ENCODE measurements at regions not wholly inside any gene's neighbourhood (a gene's known extent, or its start where the extent isn't known, plus 50 kb on each side); places are given as distances from the start of the nearest gene placed in this dataset.

- Mint-ChIP-seq H3K27me3 (ENCODE audit: low read depth in 3 of 3) (peaks cover 0 to 5% (median 1%) of the 10 kb centered on the region in 3 donors), H3K4me3 (no peak overlapping the region), H3K9me3 (peaks cover 0 to 1% (median 0%) of the 10 kb centered on the region in 7 donors), H3K27ac (no peak overlapping the region), H3K36me3 (no peaks in the 10 kb centered on the region), H3K4me1 (peaks cover 5% of the 10 kb centered on the region)
- no peak for DNase-seq
- no peaks in the 10 kb centered on the region for H3K79me2 ChIP-seq (ENCODE audit: insufficient read depth, low read length)
- H3K9me3 ChIP-seq (replicated peaks in 1 of 2; ENCODE audit: control insufficient read depth in 1 of 2, insufficient read depth in 1 of 2, low read length in 2 of 2), result peaks cover 0 to under 1% of the 10 kb centered on the region in 2 donors
- H3K4me2 ChIP-seq (replicated peaks; ENCODE audit: extremely low read depth, low read length, poor library complexity, severe bottlenecking), result no peak overlapping the region
- no peaks in the 10 kb centered on the region for H3K4me1 ChIP-seq (ENCODE audit: control insufficient read depth in 1 of 2, insufficient read depth in 2 of 2, low read length in 2 of 2)
- no peak overlapping the region for H3K27ac ChIP-seq (ENCODE audit: low read depth in 1 of 2, low read length in 2 of 2)
- no peaks in the 10 kb centered on the region for H3K36me3 ChIP-seq (replicated peaks in 1 of 2; ENCODE audit: control insufficient read depth in 1 of 2, insufficient read depth in 2 of 2, low read length in 2 of 2)
- no peak for TF ChIP-seq CTCF (IDR thresholded peaks at IDR 0.05)
- no peaks in the 10 kb centered on the region for H4K20me1 ChIP-seq (ENCODE audit: insufficient read depth, low read length)
- intact Hi-C loops (cut with micrococcal nuclease), result loop anchor here in 1 of 2 donors (10.0 kb wide), 1 partner anchor 204 kb away; no protein-coding TSS in a partner anchor
- no peak overlapping the region for H3K4me3 ChIP-seq (replicated peaks in 1 of 3; ENCODE audit: low read depth in 2 of 3, low read length in 3 of 3)
- H3K9ac ChIP-seq (ENCODE audit: insufficient read depth, low read length, poor library complexity, severe bottlenecking), result no peak overlapping the region
- no peaks in the 10 kb centered on the region for H3K27me3 ChIP-seq (ENCODE audit: control insufficient read depth in 2 of 2, insufficient read depth in 2 of 2, low read length in 2 of 2)
- no peak overlapping the region for H2AFZ ChIP-seq (ENCODE audit: insufficient read depth, low read depth, low read length, poor library complexity, severe bottlenecking)
Observed at GRCh38 chr11:33540427-33540826, 160.2 kb downstream of the C11orf91 start.

- Mint-ChIP-seq H3K27ac (no peak overlapping the region), H3K4me1 (peaks cover 5% of the 10 kb centered on the region), H3K9me3 (peaks cover 0 to 6% (median 1%) of the 10 kb centered on the region in 7 donors), H3K27me3 (ENCODE audit: low read depth in 3 of 3) (peaks cover 0 to 5% (median 1%) of the 10 kb centered on the region in 3 donors), H3K4me3 (no peak overlapping the region), H3K36me3 (no peaks in the 10 kb centered on the region)
- no peak overlapping the region for H3K9ac ChIP-seq (ENCODE audit: insufficient read depth, low read length, poor library complexity, severe bottlenecking)
- no peak for DNase-seq
- H3K4me2 ChIP-seq (replicated peaks; ENCODE audit: extremely low read depth, low read length, poor library complexity, severe bottlenecking), result no peak overlapping the region
- 100% methylated on average over 1 of the region's 3 CpGs for WGBS (ENCODE audit: insufficient coverage)
- peaks cover 0 to 7% of the 10 kb centered on the region in 2 donors for H3K9me3 ChIP-seq (replicated peaks in 1 of 2; ENCODE audit: control insufficient read depth in 1 of 2, insufficient read depth in 1 of 2, low read length in 2 of 2)
- no peak overlapping the region for H3K27ac ChIP-seq (ENCODE audit: low read depth in 1 of 2, low read length in 2 of 2)
- no peaks in the 10 kb centered on the region for H3K27me3 ChIP-seq (ENCODE audit: control insufficient read depth in 2 of 2, insufficient read depth in 2 of 2, low read length in 2 of 2)
- intact Hi-C loops (cut with micrococcal nuclease), result loop anchor here in 1 of 2 donors (10.0 kb wide), 1 partner anchor 205 kb away; no protein-coding TSS in a partner anchor
- TF ChIP-seq CTCF (IDR thresholded peaks at IDR 0.05), result no peak
- H3K79me2 ChIP-seq (ENCODE audit: insufficient read depth, low read length), result no peaks in the 10 kb centered on the region
- no peaks in the 10 kb centered on the region for H4K20me1 ChIP-seq (ENCODE audit: insufficient read depth, low read length)
- no peaks in the 10 kb centered on the region for H3K4me1 ChIP-seq (ENCODE audit: control insufficient read depth in 1 of 2, insufficient read depth in 2 of 2, low read length in 2 of 2)
- H3K36me3 ChIP-seq (replicated peaks in 1 of 2; ENCODE audit: control insufficient read depth in 1 of 2, insufficient read depth in 2 of 2, low read length in 2 of 2), result no peaks in the 10 kb centered on the region
- no peak overlapping the region for H2AFZ ChIP-seq (ENCODE audit: insufficient read depth, low read depth, low read length, poor library complexity, severe bottlenecking)
- H3K4me3 ChIP-seq (replicated peaks in 1 of 3; ENCODE audit: low read depth in 2 of 3, low read length in 3 of 3), result no peak overlapping the region
Observed at GRCh38 chr11:33539751-33540150, 160.9 kb downstream of the C11orf91 start.
